Activated CD8-positive, alpha-beta memory T cell treated with anti-CD3 and anti-CD28 coated beads, Interleukin-2, amount 50 U/mL, for 48 hours (primary cell): ENCODE measurements at regions not wholly inside any gene's neighbourhood (a gene's known extent, or its start where the extent isn't known, plus 50 kb on each side); places are given as distances from the start of the nearest gene placed in this dataset.
"Not testable (repeated sequence)": the region's sequence is repeated elsewhere in the genome, so short reads cannot be mapped to it uniquely, and the experiment has no call there.

Experiments
- DNase-seq: peaks from one replicate; pipeline ENCODE4 v3.0.0-alpha.2; 2020

DNA sequence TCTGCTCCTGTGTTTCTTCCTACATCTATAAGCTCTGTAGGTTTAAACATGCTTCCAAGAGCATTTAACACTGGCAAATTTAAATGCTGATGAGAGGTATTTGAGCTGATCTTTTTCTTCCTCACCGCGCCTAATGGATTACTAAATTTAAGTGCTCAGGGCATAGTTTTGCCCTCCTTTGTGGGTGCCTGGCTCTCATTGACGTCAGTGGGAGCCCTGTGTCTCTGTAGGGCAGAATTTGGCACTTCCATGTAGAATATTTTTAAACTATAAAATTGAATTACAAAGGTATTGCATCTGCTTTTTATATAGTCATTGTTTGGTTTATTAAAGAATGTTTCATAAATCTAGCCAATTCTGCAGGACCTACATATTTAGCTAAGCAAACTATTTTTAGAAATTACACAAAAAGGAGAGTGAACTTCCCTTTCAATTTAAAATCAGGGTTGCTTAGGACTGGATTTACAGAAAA lies 444.8 kb downstream of the AEBP2 start:
- no peak for DNase-seq

DNA sequence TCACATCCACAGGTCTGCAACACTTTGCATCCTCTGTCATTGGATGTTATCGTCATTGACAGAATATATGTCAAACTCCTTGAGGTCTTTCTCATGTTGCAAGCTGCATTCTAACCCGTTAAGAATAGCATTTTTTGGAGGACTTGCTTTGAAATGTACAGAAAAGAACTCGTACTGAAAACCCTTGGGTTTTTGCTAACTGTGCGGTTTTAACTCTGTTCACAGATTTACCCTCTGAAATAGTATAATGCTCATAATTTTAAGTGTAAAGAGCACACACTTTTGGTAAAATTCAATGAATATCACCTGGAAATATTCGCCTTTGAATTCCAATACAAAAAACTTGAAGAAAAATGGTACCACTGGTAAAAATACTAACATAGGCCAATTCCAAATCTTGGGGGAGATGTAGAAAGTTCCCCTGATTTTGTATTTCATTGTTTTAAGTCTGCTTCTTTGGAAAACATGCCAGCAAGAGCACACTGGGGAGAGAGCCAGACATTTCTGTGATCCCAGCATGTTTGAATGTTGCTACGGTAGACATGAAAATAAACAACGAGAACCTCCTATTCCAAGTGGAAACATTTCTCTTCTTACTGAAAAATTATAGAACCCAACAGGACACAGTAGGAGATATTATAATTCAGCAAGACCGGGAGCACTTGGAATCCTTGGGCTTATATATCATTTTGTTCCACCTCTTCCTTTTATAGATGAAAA lies 446.0 kb downstream of the AEBP2 start:
- DNase-seq: no peak

DNA sequence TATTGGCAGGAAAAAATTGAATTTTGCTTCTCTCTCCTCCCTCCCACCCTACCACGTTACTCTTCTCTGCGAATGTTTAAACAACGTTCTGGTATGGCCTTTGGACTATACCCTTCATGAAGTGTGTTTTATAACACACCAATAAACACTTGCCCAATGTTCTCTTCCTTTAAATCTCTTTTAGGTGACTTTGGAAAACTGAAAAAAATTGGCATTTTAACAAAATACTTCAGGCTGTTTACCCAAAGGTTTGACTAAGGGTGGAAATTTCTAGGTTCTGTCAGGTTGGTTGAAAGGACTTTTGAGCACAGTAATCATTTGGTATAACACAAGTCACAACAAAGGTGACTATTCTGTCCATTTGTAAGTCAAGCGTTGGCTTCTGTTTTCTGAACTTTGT lies 446.8 kb downstream of the AEBP2 start:
- no peak for DNase-seq

DNA sequence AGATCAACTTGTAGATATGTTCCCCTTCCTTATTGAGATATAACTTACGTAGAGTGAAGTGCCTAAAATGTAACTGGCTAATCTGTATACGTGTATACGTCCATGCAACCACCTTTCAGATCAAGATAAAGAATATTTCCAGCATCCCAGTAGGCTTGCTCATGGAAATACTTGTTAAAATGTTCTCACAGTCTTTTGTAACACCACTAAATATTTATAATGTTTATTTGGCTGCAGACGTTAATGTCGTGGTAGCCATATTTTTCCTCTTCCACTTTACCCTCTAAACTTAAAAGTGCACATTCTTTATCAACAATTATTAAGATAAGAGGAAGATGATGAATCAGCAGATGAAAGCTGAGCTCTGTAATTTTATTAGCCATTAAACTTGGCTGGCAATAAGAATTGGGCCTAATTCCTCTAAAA lies 447.4 kb downstream of the AEBP2 start:
- DNase-seq: no peak

DNA sequence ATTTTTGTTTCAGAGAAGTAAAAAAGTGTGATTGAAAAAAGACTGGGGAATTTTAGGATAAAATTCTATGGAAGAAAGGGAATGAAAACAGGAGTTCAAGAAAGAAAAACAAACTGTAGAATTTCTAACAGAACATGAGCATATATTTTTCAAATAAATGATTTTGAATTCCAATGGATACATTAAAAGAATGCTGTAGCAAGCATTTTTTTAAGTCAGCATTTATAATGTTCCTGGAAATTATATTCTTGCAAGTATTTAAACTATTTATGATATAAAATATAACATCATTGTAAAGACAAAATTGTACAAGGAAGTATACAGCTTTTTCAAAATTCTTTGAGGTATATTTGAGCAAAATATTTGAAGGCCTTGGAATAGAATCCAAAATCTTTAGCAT lies 450.7 kb downstream of the AEBP2 start:
- DNase-seq: no peak

DNA sequence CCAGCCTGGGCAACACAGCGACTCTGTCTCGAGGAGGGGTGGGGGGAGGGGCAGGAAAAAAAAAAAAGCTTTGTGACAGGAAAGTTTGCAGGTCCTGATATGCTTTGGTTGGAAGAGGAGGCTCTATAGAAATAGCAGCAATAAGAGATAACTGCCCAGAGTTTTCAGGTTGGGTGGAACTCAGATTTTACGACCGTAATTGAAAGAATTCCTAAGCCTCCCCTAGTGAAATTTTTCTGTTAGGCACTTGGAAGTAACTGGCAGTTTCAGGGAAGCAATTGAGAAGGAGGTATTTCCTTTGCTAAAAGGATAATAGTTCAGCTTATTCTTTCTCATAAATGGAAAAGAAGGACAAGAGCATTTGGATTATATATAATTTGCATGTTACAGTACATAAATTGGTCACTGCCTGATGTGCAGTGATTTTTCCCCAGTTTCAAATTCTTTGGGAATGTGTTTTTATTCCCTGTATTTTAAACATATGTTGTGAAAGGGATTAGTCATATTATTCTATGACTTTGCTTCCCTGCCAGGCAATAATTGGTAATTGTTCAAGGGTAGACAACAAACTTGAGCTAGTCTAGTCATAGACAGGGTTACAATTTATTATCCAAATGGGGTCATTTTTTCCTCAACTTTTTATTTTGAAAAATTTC lies 452.8 kb downstream of the AEBP2 start:
- no peak for DNase-seq

DNA sequence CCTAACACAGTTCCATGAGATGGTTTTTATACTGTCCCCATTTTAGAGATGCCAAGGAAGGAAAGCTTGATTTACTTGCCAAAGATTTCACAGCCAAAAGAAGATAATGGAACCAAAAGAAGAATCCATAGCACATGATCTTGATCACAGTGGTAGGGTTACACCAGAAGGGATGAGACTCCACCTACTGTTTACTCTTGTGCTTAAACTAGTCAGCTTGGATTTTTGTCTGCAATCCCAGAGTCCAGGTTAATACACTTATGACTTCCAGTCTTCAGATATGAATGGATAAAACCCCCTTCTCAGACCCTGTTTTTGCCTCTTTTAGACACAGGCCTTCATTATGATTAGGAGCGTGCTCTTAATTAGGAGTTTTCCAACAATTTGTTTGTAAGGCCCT lies 454.2 kb downstream of the AEBP2 start:
- DNase-seq: no peak

DNA sequence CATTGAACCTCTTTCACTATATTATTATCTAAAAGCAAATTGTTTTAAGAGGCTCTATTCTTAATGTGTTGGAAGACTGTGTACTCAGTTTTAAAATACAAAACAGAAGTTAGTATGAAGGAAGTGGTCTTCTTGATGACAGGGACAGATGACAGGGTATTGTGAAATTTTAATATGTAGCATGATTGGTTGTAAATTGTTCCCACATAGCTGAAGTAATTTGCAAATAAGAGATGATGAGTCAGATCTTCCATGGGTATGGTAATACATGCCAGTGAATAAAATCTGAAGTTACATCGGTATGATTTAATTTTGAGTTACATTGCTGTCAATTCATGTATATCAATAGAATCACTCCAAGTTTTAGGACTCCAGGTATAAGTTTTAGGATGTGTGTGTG lies 454.8 kb downstream of the AEBP2 start:
- no peak for DNase-seq

DNA sequence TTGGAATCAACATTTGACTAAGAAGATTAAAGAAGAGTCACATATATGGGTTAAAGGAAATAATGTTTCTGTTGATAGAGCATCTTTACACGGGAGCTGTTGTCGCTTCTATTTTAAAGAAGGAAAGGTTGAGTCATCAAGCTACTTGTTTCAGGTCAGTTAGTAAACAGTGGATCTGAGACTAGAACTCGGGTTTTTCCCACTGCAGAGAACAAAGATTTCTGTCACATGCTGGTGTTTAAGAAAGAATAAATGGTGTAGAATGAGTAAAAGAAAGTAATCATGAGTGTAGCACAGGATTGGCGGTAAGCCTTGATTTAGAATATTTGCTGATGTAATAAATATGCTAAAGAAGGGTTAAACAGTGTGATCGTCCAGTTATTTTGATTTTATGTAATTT lies 455.5 kb downstream of the AEBP2 start:
- no peak for DNase-seq

DNA sequence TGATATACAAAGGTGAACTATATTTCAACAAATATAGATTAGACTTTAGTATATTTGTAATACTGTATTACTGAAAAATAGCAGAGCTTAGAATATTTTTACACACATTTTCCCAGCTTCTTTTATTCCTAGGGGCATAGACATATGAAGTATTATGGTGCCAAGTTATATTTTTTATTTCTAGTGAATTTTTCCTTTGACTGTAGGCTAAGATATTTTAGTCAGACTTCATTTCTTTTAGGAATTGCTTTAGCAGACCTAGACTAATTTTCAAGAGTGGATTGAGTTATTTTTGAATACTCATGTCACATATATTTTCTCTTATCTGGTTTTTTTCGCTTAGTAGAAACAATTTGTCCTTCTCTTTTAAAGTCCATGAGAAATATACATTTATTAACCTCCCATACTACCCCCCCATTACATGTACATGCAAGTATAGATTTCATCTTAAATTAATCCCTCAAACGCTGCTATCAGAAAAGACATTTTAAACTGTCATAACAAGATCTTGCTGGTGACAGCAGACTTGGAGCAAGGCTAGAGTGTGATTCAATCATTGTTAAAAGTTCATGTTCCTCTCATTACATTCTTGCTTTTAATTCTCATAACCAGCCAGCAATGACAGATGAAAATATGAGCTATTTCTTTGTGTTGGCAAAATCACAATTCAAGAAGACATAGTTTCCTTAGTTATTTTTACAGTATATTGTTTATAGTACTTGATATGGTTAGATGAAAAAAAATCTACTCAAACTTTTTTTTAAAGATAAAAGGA lies 456.1 kb downstream of the AEBP2 start:
- DNase-seq: no peak

DNA sequence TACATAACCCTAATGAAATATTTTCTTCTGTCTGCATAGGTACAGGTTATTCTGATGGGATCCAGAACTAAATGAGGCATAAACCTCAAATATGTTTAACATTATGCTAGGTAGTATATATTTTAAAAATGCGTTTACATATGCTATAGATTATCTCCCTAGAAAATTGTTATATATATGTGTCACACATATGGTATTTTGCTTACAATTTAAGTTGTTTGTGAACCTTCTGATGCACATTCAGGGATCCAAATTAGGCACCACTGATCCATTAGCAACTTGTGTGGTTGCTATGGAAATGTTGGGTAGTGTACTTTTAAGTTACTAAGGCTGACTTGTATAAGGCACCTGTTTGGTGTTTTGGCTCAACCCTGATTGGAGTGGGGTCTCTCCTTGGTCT lies 456.7 kb downstream of the AEBP2 start:
- DNase-seq: no peak

DNA sequence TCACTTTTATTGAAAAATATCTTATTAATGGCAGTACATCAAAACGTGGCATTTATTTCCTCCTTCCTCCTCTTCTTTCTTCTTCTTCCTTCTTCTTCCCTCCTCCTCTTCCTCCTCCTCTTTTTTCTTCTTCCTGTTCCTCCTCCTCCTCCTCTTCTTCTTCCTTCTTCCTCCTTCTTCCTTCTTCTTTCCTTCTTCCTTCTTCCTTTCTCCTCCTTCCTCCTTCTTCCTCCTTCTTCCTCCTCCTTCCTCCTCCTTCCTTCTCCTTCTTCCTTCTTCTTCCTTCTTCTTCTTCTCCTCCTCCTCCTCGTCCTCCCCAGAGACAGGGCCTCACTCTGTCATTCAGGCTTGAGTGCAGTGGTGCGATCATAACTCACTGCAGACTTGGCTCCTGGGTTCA lies 457.2 kb downstream of the AEBP2 start:
- DNase-seq: no peak

DNA sequence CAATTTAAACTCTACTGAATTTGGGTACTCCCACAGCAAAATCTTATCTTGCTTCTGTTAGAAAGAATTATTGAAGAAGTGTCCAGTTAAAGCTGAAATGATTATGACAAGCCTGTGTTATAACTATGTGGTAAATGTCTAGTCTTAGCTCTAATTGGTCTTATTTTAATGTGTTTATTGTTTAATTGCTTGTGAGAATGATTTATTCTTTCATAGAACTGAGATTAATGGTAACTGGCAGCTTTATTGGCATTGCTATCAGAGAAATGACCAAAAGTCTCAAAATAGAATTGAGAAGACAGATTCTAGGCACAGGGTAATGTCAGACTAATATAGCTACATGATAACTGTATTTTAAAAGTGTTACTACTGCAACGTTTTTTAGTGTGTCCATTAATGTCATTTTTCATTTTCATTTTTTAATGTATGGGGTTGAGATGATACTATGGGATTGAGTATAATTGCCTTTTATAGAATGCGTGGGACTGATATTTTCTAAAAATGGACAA lies 458.7 kb downstream of the AEBP2 start:
- no peak for DNase-seq

DNA sequence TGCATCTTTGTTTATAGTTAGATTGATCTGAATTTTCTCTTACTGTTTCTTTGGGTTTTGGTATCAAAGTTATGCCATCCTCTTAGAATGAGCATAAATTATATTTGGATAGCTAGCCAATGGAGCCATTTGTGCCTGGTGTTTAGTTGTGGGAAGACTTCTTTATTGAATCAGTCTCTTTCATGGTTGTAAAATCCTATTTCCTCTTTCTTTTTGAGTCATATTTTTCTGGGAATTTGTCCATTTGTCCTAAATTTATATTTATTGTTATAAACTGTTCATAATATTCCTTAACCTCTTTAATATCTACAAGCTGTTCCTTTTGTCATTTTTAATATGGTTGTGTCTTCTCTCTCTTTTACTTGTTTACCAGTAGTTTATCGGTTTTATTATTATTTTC lies 462.5 kb downstream of the AEBP2 start:
- no peak for DNase-seq

DNA sequence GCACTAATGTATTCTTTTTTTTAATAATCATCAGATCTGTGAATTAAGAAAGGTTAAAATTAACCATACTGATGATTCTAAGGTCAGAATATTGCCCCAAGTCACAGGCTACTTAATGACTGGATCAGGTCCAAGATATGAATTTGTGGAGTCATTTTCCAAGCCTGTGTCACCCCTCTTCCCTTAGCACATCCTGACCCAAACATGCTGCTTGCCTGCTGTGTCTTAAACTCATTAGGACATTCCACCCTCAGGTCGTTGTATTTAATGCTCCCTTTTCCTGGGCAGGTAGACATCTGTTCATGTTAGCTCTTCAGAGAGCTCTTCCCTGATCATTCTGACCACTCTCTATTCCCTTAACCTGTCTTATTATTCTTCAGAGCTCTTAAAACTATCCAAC lies 463.5 kb upstream of the PDE3A start:
- no peak for DNase-seq

DNA sequence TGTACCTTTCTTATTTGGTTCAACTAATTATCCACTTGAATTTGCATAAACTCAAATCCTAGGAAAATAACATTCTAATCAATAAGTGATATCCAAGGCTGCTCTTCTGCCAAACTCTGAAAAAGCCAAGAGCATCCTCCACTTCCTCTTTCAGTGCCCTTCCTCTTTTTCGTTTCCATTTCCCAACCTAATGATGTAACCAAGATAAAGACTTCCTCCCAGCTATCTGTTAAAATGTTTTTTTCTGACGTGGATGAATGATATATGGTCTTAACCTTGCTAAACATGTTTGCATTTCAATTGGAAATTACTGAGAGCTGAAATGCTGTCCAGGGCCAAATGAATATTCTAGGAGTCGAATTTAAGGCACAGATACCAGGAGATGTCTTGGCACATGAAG lies 459.5 kb upstream of the PDE3A start:
- no peak for DNase-seq

DNA sequence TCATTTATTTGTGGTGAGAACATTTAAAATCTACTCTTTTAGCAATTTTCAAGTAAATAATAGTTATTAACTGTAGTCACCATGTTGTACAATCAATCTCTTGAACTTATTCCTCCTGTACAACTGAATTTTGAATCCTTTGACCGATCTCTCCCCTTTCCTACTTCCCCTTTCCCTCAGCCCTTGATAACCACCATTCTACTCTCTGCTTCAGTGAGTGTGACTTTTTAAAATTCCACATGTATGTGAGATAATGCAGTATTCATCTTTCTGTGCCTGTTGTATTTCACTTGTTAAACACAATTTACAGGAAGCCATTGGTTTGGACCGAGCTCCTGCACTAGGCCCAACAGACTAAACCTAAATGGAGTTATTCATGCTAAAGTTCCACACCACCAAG lies 458.9 kb upstream of the PDE3A start:
- no peak for DNase-seq

DNA sequence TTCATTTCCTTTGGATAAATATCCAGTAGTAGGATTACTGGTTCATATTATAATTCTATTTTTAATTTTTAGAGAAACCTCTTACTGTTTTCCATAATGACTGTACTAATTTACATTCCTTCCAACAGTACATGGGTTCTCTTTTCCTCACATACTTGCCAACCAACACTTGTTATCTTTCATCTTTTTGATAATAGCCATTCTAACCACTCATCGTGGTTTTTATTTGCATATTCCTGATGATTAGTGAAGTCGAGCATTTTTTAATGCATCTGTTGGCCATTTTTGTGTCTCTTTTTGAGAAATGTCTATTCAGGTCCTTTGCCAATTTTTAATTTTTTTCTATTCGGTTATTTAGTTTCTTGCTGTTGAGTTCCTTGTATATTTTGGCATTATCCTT lies 457.7 kb upstream of the PDE3A start:
- DNase-seq: no peak

DNA sequence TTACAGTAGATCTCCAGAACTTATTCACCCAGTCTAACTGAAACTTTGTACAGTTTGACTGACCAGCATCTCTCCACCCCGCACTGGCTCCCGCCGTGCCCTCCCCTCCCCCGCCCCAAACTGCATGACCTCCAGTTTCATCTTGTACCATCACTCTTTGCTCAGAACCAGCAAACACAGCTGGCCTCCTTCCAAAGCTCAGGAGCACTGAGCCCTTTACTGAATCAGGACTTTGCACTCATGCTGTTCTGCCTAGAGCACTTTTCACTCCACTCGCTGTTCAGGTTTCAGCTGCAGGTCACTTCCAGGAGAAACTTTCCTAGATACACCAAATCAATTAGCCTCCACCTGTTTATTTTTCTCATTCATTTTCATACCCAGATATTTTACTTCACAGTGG lies 455.3 kb upstream of the PDE3A start:
- DNase-seq: no peak

DNA sequence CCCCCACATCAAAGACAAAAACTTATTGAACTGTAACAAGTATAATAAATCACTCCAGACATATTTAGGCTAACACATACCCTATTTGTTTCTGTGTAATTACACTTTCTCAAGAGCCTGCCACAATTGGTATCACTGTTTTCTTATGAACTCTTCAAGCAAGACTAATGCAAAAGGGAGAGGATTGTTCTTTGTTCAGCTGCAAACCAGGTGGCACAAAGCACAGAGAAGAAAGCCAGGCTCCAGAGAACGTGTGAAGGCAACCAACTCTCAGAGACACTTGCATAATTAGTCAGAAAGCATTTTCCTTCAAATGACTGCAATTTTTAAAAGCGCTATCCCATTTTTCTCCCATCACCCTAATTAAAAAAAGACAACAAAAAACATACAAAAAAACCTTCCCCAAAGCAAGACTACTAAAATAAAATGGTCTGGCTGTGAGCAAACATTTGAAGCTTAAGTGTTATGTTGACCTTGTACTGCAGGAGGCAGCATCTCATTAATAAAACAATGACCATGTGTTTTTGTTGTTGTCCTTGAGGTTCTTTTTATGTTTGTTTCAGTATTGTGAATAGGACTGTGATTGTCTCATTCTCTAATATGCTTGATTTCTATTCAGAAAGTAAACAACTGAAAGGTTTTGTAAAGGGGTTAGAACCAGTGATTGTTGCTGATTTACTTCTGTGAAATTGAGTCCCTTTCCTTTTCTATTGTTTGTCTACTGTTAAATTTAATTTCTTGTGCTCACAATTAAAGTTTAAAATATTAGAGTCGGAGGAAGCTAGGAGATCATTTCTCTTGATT lies 452.7 kb upstream of the PDE3A start:
- DNase-seq: no peak

DNA sequence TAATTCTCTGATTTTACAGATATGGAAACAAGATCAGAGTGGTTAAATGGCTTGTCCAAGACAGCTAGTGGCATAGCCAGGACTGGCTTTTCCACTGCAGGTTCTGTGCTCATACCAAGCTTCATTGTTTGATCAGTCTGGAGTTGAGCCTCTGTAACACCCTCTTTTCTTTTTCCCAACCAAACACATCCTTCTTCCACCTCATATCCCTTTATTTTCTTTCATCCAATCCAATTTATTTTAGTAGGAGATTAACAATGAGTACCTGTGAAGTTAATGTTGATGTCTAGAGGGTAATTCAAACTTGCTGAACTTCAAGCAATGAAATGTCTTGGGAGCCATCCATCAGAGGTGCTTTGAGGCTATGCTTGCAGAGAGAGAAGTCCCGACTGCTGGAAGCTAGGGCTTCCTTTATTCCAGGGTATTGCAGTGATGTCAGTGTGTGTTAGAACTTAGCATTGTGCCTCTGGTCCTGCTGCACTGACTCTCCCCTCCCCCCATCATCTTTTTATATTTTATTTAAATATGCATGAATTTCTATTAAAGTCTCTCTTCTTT lies 452.1 kb upstream of the PDE3A start:
- no peak for DNase-seq

DNA sequence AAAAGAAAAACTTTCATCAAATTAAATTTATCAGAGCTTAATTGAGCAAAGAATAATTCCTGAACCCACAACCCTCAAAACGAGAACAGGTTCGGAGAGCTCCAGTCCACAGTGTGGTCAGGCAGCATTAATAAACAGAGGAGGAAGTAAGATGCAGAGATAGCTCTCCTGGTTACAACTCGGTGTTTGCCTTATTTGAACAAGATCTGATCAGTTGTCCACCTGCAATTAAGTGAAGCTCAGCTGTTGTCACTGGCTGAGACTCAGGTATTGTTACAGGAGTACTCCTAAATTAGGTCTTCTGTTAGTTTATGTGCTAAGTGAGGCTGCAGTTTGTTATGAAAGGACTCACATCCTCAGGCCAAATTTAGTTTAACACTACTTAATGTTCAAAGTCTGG lies 451.4 kb upstream of the PDE3A start:
- no peak for DNase-seq

DNA sequence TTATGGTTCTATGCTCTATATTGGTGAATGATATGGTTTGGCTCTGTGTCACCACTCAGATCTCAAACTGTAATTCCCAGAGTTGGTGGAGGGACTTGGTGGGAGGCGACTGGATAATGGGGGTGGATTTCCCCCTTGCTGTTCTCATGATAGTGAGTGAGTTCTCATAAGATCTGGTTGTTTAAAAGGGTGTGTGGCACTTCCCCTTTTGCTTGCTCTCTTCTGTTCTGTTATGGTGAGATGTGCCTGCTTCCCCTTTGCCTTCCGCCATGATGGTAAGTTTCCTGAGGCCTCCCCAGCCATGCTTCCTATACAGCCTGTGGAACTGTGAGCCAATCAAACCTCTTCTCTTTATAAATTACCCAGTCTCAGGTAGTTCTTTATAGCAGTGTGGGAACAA lies 446.6 kb upstream of the PDE3A start:
- not testable (repeated sequence) for DNase-seq
